A549 (cell line): ENCODE measurements at regions not wholly inside any gene's neighbourhood (a gene's known extent, or its start where the extent isn't known, plus 50 kb on each side); places are given as distances from the start of the nearest gene placed in this dataset.

Source experiments
- ATAC-seq, 2 experiments: fragments of 200-7000 bp in 1 of 2; fragments of >200 bp in 1 of 2; cut with Nextera tagmentation in 1 of 2; cut with Tn5 transposase in 1 of 2; 3 replicates each; pipeline versions ENCODE4 v1.8.0 to v1.9.1; 2018 to 2020; ENCODE audit warnings: mild to moderate bottlenecking in 1 of 2, moderate library complexity in 1 of 2
- CTCF ChIA-PET: fragments of 300-600 bp; sonication (Branson Sonifier 250); formaldehyde crosslinking; extraction: SDS; loops from one replicate; lab custom pipeline; 2021; ENCODE audit warnings: antibody characterized with exemption, inconsistent platforms; lab: Yijun Ruan, JAX
- POLR2A ChIA-PET: fragments of 350-600 bp; formaldehyde crosslinking; extraction: SDS; loops from one replicate; lab custom pipeline; 2021; ENCODE audit warnings: antibody characterized with exemption, inconsistent platforms; lab: Yijun Ruan, JAX
- DNase-seq, 2 experiments: peaks; one replicate each; pipeline versions ENCODE4 v3.0.0 to v3.0.0-alpha.2; 2011 to 2016; ENCODE audit warnings: low read depth in 1 of 2, low spot score in 1 of 2
- FAIRE-seq: peaks from 2 replicates; lab custom pipeline; 2011; peaks lifted over from hg19 to GRCh38; lab: Jason Lieb, UNC
- H3K27ac ChIP-seq, 2 experiments: fragments of >200 bp; sonication (Bioruptor Twin); formaldehyde crosslinking; 3 replicates each; pipeline ENCODE4 v1.5.1; 2016 to 2017
- H3K4me1 ChIP-seq: fragments of >200 bp; sonication (Bioruptor Twin); formaldehyde crosslinking; 3 replicates; pipeline ENCODE4 v1.6.1; 2016
- H3K4me2 ChIP-seq: fragments of >200 bp; sonication (Bioruptor Twin); formaldehyde crosslinking; 3 replicates; pipeline ENCODE4 v1.6.1; 2016
- H3K4me3 ChIP-seq: fragments of >200 bp; sonication (Bioruptor Twin); formaldehyde crosslinking; 3 replicates; pipeline ENCODE4 v1.5.1; 2016
- H3K9me3 ChIP-seq: fragments of >200 bp; sonication (Bioruptor Twin); formaldehyde crosslinking; 3 replicates; pipeline ENCODE4 v1.6.1; 2016
- BHLHE40 ChIP-seq: IDR thresholded peaks from 2 replicates; pipeline ENCODE4 v1.6.1; 2012; ENCODE audit warnings: low read depth, low read length, inconsistent platforms
- CBX8 ChIP-seq: fragments of 200-600 bp; sonication (generic); IDR thresholded peaks from 2 replicates; pipeline ENCODE4 v1.6.1; 2016
- CHD2 ChIP-seq: fragments of 150-350 bp; IDR thresholded peaks from 2 replicates; pipeline ENCODE4 v1.6.1; 2014; ENCODE audit warnings: low read length; ENCODE audit not compliant: partially characterized antibody
- CHD4 ChIP-seq: fragments of 200-600 bp; sonication (generic); IDR thresholded peaks from 2 replicates; pipeline ENCODE4 v1.6.1; 2016; ENCODE audit warnings: antibody characterized with exemption, mild to moderate bottlenecking, borderline replicate concordance
- EP300 ChIP-seq, 2 experiments: fragments of >200 bp; sonication (Bioruptor Twin); formaldehyde crosslinking; IDR thresholded peaks; 2 replicates in 1 of 2; 3 replicates in 1 of 2; pipeline ENCODE4 v1.6.1; 2016 to 2017
- ESRRA ChIP-seq: fragments of 150-350 bp; IDR thresholded peaks from 2 replicates; pipeline ENCODE4 v1.6.1; 2014; ENCODE audit warnings: mild to moderate bottlenecking, low read length, borderline replicate concordance
- FOXS1 ChIP-seq: fragments of 250-450 bp; sonication (Bioruptor Pico); IDR thresholded peaks from 2 replicates; pipeline ENCODE4 v1.5.0; 2020; ENCODE audit warnings: mild to moderate bottlenecking, moderate library complexity
- HEYL ChIP-seq: fragments of 250-450 bp; sonication (Bioruptor Pico); IDR thresholded peaks from 2 replicates; pipeline ENCODE4 v1.8.0; 2021; ENCODE audit warnings: mild to moderate bottlenecking, moderate library complexity
- HOXB13 ChIP-seq: fragments of 250-450 bp; sonication (Bioruptor Pico); IDR thresholded peaks from 2 replicates; pipeline ENCODE4 v1.5.0; 2020; ENCODE audit warnings: low read depth, mild to moderate bottlenecking, moderate library complexity
- HOXB5 ChIP-seq: fragments of 250-450 bp; sonication (Bioruptor Pico); IDR thresholded peaks from 2 replicates; pipeline ENCODE4 v1.5.0; 2020; ENCODE audit warnings: mild to moderate bottlenecking, moderate library complexity
- JUN ChIP-seq, 2 experiments: fragments of >200 bp; sonication (Bioruptor Twin); formaldehyde crosslinking; IDR thresholded peaks; 2 replicates in 1 of 2; 3 replicates in 1 of 2; pipeline ENCODE4 v1.6.1; 2016 to 2017
- MAFK ChIP-seq: fragments of 450-650 bp; IDR thresholded peaks from 2 replicates; pipeline ENCODE4 v1.6.1; 2014; ENCODE audit not compliant: partially characterized antibody
- MAZ ChIP-seq: fragments of 150-350 bp; IDR thresholded peaks from 2 replicates; pipeline ENCODE4 v1.6.1; 2014; ENCODE audit warnings: antibody characterized with exemption, low read depth, low read length, borderline replicate concordance
- NPAS2 ChIP-seq: fragments of 250-450 bp; sonication (Bioruptor Pico); IDR thresholded peaks from 2 replicates; pipeline ENCODE4 v1.8.0; 2022; ENCODE audit warnings: mild to moderate bottlenecking, moderate library complexity, borderline replicate concordance
- NR3C1 ChIP-seq: fragments of >200 bp; sonication (Bioruptor Twin); formaldehyde crosslinking; IDR thresholded peaks from 3 replicates; pipeline ENCODE4 v1.6.1; 2017
- PHF8 ChIP-seq: fragments of 200-600 bp; sonication (generic); IDR thresholded peaks from 2 replicates; pipeline ENCODE4 v1.6.1; 2016; ENCODE audit warnings: low read depth, mild to moderate bottlenecking, antibody characterized with exemption, moderate library complexity, borderline replicate concordance
- RCOR1 ChIP-seq: fragments of 150-350 bp; IDR thresholded peaks from 2 replicates; pipeline ENCODE4 v1.6.1; 2014; ENCODE audit warnings: antibody characterized with exemption, low read length, low read depth
- ZC3H11A ChIP-seq: fragments of 450-650 bp; IDR thresholded peaks from 2 replicates; pipeline ENCODE4 v1.6.1; 2014; ENCODE audit warnings: antibody characterized with exemption, mild to moderate bottlenecking
- ZFP36 ChIP-seq: fragments of 450-650 bp; IDR thresholded peaks from 2 replicates; pipeline ENCODE4 v1.6.1; 2014; ENCODE audit warnings: borderline replicate concordance; ENCODE audit not compliant: partially characterized antibody
- ZSCAN20 ChIP-seq: fragments of 250-450 bp; sonication (Bioruptor Pico); IDR thresholded peaks from 2 replicates; pipeline ENCODE4 v1.8.0; 2022; ENCODE audit warnings: mild to moderate bottlenecking, moderate library complexity
- WGBS: methylation state at CpG from one replicate; pipeline ENCODE4 v1.1.6; 2017; ENCODE audit errors: missing lambda C conversion rate; 5-methylcytosine and 5-hydroxymethylcytosine counted together
- TF ChIP-seq, protein P1 (sequence below): IDR thresholded peaks from 2 replicates; pipeline ENCODE4 v1.6.1; 2012
- TF ChIP-seq, protein P2 (sequence below): fragments of 250-450 bp; sonication (Bioruptor Pico); IDR thresholded peaks from 2 replicates; pipeline ENCODE4 v1.5.0; 2021; ENCODE audit warnings: mild to moderate bottlenecking, moderate library complexity, borderline replicate concordance
- TF ChIP-seq, protein P3 (sequence below): fragments of 450-650 bp; IDR thresholded peaks from 2 replicates; pipeline ENCODE4 v1.6.1; 2014; ENCODE audit warnings: antibody characterized with exemption
- TF ChIP-seq, protein P4 (sequence below): fragments of >200 bp; sonication (Bioruptor Twin); formaldehyde crosslinking; IDR thresholded peaks from 3 replicates; pipeline ENCODE4 v1.5.1; 2016
- TF ChIP-seq, protein P5 (sequence below): IDR thresholded peaks from 2 replicates; pipeline ENCODE4 v1.6.1; 2012
- TF ChIP-seq, protein P6 (sequence below): IDR thresholded peaks from 2 replicates; pipeline ENCODE4 v1.6.1; 2012; ENCODE audit warnings: low read depth, borderline replicate concordance
- TF ChIP-seq, protein P7 (sequence below): fragments of >200 bp; sonication (Bioruptor Twin); formaldehyde crosslinking; IDR thresholded peaks from 3 replicates; pipeline ENCODE4 v1.6.1; 2016
- TF ChIP-seq, protein P8 (sequence below): fragments of 150-350 bp; IDR thresholded peaks from 2 replicates; pipeline ENCODE4 v1.6.1; 2014; ENCODE audit warnings: low read depth, mild to moderate bottlenecking, low read length

DNA sequence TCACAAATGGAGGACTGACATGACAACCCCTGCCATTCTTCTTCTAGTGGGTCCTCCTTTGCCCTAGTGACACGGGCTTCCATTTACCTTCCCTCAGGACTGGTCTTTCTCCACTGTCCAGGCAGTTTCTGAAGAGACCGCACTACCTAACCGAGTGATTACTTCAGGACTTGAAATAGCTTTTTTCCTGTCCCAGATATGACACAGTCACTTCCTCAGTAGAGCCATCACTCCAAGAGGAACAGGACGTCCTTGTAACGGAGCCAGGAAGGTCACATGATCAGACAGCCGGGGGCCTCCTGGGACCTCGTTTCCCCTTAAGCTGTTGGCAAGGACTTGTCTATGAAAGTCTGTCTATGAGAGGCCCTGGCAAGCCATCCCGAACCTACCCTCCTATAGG is 62.3 kb downstream of the FOS start:
- Histone ChIP-seq H3K9me3 (peaks cover 19% of the 10 kb centered on the region), H3K27ac (no peak overlapping the region), H3K4me3 (no peak overlapping the region), H3K4me1 (no peaks in the 10 kb centered on the region), H3K4me2 (no peak overlapping the region)
- WGBS = 43% methylated on average over 8 of the region's 8 CpGs
- ChIA-PET POLR2A (no interaction called here), CTCF (interaction anchor here (0.9 to 1.5 kb wide), 2 partner anchors 65 to 147 kb away, joined by 3 to 5 read pairs; no protein-coding TSS in a partner anchor)
- FAIRE-seq = no peak
- no peak for ATAC-seq
- TF ChIP-seq JUN (IDR thresholded peaks at IDR 0.05) (no peak), BHLHE40 (no peak), CBX8 (no peak), PHF8 (no peak), MAFK (no peak), ESRRA (no peak), ZSCAN20 (no peak), CHD4 (no peak), HEYL (CRISPR knock-in tag) (no peak), RCOR1 (no peak), CHD2 (no peak), EP300 (IDR thresholded peaks at IDR 0.05) (no peak), HOXB13 (CRISPR knock-in tag) (no peak)
- TF ChIP-seq, protein P1, sequence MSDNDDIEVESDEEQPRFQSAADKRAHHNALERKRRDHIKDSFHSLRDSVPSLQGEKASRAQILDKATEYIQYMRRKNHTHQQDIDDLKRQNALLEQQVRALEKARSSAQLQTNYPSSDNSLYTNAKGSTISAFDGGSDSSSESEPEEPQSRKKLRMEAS = no peak
- TF ChIP-seq, protein P2, sequence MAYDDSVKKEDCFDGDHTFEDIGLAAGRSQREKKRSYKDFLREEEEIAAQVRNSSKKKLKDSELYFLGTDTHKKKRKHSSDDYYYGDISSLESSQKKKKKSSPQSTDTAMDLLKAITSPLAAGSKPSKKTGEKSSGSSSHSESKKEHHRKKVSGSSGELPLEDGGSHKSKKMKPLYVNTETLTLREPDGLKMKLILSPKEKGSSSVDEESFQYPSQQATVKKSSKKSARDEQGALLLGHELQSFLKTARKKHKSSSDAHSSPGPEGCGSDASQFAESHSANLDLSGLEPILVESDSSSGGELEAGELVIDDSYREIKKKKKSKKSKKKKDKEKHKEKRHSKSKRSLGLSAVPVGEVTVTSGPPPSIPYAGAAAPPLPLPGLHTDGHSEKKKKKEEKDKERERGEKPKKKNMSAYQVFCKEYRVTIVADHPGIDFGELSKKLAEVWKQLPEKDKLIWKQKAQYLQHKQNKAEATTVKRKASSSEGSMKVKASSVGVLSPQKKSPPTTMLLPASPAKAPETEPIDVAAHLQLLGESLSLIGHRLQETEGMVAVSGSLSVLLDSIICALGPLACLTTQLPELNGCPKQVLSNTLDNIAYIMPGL (CRISPR knock-in tag) = no peak
- TF ChIP-seq, protein P3, sequence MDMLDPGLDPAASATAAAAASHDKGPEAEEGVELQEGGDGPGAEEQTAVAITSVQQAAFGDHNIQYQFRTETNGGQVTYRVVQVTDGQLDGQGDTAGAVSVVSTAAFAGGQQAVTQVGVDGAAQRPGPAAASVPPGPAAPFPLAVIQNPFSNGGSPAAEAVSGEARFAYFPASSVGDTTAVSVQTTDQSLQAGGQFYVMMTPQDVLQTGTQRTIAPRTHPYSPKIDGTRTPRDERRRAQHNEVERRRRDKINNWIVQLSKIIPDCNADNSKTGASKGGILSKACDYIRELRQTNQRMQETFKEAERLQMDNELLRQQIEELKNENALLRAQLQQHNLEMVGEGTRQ = no peak
- TF ChIP-seq, protein P4, sequence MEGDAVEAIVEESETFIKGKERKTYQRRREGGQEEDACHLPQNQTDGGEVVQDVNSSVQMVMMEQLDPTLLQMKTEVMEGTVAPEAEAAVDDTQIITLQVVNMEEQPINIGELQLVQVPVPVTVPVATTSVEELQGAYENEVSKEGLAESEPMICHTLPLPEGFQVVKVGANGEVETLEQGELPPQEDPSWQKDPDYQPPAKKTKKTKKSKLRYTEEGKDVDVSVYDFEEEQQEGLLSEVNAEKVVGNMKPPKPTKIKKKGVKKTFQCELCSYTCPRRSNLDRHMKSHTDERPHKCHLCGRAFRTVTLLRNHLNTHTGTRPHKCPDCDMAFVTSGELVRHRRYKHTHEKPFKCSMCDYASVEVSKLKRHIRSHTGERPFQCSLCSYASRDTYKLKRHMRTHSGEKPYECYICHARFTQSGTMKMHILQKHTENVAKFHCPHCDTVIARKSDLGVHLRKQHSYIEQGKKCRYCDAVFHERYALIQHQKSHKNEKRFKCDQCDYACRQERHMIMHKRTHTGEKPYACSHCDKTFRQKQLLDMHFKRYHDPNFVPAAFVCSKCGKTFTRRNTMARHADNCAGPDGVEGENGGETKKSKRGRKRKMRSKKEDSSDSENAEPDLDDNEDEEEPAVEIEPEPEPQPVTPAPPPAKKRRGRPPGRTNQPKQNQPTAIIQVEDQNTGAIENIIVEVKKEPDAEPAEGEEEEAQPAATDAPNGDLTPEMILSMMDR = no peak
- TF ChIP-seq, protein P5, sequence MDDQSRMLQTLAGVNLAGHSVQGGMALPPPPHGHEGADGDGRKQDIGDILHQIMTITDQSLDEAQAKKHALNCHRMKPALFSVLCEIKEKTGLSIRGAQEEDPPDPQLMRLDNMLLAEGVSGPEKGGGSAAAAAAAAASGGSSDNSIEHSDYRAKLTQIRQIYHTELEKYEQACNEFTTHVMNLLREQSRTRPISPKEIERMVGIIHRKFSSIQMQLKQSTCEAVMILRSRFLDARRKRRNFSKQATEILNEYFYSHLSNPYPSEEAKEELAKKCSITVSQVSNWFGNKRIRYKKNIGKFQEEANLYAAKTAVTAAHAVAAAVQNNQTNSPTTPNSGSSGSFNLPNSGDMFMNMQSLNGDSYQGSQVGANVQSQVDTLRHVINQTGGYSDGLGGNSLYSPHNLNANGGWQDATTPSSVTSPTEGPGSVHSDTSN = no peak
- TF ChIP-seq, protein P6, sequence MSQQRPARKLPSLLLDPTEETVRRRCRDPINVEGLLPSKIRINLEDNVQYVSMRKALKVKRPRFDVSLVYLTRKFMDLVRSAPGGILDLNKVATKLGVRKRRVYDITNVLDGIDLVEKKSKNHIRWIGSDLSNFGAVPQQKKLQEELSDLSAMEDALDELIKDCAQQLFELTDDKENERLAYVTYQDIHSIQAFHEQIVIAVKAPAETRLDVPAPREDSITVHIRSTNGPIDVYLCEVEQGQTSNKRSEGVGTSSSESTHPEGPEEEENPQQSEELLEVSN = no peak
- TF ChIP-seq, protein P7, sequence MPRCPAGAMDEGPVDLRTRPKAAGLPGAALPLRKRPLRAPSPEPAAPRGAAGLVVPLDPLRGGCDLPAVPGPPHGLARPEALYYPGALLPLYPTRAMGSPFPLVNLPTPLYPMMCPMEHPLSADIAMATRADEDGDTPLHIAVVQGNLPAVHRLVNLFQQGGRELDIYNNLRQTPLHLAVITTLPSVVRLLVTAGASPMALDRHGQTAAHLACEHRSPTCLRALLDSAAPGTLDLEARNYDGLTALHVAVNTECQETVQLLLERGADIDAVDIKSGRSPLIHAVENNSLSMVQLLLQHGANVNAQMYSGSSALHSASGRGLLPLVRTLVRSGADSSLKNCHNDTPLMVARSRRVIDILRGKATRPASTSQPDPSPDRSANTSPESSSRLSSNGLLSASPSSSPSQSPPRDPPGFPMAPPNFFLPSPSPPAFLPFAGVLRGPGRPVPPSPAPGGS = no peak
- no peak for DNase-seq

DNA sequence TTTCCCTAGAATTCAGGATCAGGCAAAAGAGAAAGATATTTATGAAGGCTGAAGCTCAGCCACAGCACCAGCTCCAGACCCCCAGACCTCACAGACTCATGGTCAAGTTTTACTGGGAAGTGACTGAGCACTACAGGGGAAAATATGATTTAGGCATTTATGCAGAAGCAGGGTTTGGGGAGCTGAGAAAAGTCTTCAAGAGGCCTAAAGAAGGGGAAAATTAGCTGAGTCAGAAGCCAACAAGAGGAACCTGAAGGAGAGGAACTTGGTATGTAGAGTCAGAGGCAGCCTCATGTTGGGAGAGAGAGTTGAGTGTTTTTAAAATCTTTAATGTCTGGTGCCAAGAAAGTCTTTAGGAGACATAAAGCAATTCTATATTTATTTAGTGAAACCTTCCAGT is 63.0 kb downstream of the FOS start:
- ATAC-seq (no peak), FAIRE-seq (no peak)
- CTCF ChIA-PET = interaction anchor here (0.9 to 2.4 kb wide), 5 partner anchors 13 to 146 kb away, joined by 3 to 8 read pairs (median 5); no protein-coding TSS in a partner anchor

More for the DNA sequence above, 63.0 kb downstream of the FOS start:
- no peaks in the 10 kb centered on the region for H3K4me1 ChIP-seq
- no peak for TF ChIP-seq HOXB13 (CRISPR knock-in tag)
- no peak for TF ChIP-seq ZC3H11A
- no peak for TF ChIP-seq BHLHE40
- no peak for TF ChIP-seq NPAS2 (CRISPR knock-in tag)
- TF ChIP-seq FOXS1 (CRISPR knock-in tag) = no peak
- no peak for TF ChIP-seq ZFP36
- TF ChIP-seq HOXB5 (CRISPR knock-in tag) = no peak
- no peak for TF ChIP-seq MAZ
- no peak for TF ChIP-seq NR3C1
- TF ChIP-seq, protein P8, sequence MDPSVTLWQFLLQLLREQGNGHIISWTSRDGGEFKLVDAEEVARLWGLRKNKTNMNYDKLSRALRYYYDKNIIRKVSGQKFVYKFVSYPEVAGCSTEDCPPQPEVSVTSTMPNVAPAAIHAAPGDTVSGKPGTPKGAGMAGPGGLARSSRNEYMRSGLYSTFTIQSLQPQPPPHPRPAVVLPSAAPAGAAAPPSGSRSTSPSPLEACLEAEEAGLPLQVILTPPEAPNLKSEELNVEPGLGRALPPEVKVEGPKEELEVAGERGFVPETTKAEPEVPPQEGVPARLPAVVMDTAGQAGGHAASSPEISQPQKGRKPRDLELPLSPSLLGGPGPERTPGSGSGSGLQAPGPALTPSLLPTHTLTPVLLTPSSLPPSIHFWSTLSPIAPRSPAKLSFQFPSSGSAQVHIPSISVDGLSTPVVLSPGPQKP = no peak
- no peak for DNase-seq
- no peak overlapping the region for H3K4me3 ChIP-seq
- no peak overlapping the region for H3K4me2 ChIP-seq
- H3K9me3 ChIP-seq = peaks cover 19% of the 10 kb centered on the region
- no peak overlapping the region for H3K27ac ChIP-seq
- POLR2A ChIA-PET = no interaction called here
